ENCODE measurements at regions not wholly inside any gene's neighbourhood (a gene's known extent, or its start where the extent isn't known, plus 50 kb on each side); places are given as distances from the start of the nearest gene placed in this dataset.
"Not testable (repeated sequence)": the region's sequence is repeated elsewhere in the genome, so short reads cannot be mapped to it uniquely, and the experiment has no call there.

DNA sequence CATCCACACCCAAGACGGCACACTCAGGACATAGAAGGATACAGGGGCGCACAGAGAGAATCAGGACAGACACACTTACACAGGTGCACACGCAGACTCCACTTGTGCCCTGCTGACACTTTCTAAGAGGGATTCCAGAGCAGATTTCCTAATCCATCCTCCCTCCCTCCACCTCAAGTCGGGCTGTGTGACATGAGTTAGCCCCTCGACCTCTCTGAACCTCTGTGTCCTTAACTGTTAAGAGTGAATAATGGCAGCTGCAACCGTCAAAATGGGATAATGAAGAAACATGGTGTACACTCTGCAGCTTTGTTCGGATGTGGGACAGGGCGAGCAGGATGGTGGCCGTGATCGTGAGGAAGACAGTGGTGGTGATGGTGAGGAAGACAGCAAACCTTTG lies 100.1 kb downstream of the CPN2 start:
- no peak for DNase-seq

DNA sequence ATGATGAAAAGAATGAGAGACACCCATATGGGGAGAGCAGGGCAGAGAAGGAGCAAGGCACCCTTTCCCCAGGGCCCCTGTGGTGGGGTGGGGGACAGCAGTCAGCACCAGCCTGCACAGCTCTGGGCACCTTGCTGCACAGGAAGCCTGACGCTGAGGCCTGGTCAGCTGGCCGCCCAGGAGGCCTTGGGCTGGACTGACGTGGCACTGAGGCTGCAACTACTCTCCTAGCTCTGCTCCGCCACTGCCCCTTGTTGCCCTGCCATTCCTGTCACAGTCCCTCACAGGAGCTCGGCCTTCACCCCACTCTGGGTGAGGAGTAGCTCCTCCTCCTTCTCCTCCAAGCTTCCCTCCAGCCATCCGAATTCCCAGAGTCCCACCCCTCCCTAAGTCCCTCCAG lies 99.7 kb downstream of the CPN2 start:
- DNase-seq: no peak

DNA sequence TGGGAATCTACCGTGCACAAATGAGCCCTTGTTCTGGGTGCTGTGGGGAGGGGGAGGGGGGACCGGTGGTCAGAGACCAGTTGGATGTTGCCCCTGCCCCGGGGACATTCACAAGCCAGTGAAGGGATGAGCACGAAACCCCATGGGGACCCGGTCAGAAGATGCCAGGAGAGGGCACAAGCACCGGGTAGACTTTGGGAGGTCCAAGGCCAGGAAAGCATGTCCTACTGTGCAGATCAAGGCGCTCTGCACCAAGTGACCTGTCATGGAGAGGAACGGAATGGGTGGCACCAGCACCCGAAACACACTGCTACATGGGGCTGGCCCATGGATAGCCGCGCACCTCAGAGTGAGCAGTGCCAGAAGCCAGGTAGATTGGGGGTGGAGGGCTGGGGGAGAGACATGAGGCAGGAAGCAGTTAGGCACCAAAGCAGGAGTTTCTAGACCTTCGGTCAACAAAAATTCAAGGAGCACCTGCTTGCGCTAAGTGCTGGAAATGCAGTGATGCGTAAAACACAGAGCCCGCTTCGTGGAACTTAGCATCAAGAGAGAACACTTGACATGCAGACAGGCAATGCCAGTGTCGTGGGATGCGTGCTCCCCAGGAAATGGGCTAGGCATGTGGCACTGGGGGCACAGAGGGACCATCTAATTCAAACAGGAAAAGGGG lies 99.1 kb downstream of the CPN2 start:
- no peak for DNase-seq

DNA sequence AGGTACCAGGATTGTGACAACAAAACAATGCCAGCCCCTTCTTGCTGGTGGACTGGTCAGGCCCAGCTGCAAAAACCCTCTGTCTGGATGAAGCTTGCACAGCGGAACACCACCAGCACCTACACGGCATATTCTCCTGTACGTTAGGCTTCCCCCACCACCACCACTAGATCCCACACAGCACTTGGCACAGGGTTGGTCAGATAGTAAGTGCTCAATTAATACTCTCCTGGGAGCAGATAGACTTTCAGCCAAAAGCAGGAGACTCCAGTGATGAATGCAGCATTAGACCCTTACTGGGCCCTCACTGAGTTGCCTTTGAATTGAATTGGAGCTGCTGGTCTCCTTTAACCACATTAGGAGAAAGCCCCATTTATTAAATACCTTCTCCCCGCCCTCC lies 97.9 kb downstream of the CPN2 start:
- DNase-seq: no peak

DNA sequence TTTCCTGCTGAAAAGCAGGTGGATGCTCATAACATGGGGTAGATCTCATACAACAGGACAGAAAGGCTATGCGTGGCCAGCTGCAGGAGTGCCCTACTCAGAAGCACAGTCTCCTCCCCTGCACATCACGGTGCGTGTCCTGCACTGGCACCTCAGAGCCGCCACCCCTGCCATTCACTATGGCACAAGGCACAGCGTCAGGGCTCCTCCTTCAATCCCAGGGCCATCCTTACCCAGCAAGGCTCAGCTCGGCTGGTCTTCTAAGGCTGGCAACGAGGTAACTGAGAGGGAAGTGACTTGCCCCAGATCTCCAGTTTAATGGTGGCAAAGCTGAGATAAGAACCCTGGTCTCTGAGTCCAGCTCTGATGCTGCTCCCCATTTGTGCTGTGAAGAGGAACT lies 97.1 kb downstream of the CPN2 start:
- no peak for DNase-seq

DNA sequence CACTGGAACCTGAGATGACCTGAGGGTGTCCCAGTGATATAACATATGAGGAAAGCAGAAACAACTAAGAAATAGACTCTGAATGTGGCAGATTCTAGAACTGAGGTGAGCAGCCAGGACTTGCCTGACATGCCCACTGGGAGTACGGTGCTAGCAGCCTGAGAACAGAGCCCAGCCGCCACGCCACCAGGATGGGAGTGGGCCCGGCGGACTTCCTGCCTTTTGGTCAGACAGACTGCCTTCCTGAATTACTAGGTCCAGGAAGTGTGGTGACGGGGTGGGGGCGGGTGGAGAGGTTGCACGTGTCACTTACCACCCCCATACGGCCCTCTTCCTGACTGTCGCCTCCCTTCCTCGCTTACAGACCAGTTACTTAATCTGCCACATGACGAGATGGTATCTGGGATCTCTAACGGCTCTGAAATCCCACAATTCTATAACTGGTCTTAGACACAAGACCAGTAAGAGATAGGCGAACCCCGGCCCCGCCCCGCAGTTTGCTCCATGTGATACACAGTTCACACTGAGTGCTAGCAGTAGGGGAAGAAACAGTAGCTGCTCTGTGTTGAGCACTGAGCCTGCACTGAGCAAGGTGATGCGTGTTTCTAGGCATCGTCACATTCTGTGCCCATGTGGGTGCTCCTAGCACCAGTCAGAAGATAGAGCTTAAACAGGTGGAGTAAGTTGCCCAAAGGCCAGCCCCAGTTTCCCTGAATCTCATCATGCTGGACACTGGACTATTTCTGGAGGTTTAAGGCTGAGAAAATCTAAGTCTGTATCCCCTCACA lies 95.7 kb downstream of the CPN2 start:
- DNase-seq: no peak

DNA sequence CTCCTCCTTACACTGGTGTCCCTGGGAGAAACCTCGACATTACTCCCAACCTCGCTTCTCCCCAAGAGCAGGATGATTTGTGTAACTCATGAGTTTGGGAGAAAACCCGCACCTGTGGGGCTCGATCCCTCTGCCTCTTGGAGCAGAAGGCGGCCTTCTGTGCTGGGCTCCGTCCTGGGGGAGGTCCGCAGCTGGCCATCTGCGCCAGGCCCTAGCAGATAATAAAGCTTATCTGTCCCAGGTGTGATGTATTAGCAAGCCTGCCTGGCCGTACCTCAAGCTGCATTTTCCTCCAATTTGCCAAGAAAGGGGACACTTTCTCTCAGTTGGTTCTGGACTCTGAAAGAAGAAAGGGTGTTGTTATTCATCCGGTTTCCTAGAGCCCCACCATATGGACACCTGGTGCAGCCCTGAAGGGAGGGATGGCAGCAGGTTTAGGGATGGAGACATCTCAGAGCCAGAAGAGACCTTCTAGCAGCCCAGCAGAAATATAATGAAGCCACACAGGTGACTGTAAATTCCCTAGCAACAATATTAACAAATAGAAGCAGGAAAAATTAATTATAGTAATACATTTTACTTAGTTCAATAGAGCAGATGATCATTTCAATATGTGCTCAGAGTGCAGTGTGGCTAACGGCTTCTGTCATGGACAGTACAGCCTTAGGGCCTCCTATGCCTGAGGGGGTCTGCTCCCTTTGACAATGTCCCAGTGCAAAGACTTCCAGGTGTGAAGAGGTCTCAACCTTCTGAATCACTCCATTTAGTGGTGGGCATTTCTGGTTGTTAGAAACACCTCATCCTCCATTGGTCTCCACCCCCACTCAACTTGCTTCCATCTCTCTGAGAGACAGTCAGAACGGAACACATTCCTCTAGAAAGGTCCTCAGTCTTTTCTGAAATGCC lies 94.8 kb downstream of the CPN2 start:
- DNase-seq: no peak

DNA sequence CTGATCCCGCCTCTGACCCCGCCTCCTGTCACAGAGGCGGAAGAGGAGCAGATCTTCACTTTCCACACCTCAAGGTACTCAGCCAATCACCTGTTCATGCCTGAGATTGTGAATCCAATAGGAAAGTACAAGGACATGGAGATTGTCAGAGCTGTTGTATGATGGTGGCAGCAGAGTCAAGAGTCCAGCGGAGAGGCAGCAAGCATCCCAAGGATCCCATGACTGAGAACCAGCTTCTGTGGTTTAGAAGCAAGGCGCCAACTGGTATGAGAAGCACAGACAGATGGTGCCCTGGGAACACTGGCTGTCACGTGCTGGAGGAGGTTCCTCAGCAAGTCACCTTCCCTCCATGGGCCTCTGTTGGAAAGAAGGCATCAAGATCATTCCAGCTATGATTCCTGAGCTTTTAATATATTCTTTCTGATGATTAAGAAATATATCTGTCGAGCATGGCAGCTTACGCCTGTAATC lies 93.9 kb downstream of the CPN2 start:
- DNase-seq: no peak

DNA sequence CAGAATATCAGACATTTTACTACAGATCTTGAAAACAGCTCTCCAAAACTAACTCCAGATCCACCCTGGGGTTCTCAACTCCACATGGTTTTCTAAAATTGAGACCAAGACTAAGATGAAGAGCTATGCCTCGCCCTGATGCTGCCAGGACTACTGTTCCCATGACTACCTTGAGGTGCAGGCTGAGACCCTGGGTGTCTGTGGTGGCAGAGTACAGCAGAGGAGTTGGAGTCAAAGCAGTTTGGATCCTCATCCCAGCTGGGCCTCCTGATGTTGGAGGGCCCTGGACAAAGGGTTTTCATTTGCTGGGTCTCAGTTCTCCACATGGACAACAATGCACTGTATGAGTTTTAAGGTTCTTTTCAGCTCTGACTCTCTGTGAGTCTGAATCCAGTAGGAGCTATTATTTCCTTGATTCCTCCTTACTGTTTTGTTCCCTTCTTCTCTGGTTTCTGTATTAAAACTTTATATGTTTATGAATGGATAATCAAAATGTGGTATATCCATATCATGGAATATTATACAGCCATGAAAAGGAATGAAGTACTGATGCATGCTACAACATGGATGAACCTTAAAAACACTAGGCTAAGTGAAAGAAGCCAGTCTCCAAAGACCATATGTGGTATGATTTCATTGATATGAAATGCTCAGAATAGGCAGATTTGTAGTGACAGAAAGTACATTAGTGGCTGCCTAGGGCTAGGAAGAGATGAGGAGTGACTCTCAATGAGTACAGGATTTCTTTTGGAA lies 93.0 kb downstream of the CPN2 start:
- no peak for DNase-seq

DNA sequence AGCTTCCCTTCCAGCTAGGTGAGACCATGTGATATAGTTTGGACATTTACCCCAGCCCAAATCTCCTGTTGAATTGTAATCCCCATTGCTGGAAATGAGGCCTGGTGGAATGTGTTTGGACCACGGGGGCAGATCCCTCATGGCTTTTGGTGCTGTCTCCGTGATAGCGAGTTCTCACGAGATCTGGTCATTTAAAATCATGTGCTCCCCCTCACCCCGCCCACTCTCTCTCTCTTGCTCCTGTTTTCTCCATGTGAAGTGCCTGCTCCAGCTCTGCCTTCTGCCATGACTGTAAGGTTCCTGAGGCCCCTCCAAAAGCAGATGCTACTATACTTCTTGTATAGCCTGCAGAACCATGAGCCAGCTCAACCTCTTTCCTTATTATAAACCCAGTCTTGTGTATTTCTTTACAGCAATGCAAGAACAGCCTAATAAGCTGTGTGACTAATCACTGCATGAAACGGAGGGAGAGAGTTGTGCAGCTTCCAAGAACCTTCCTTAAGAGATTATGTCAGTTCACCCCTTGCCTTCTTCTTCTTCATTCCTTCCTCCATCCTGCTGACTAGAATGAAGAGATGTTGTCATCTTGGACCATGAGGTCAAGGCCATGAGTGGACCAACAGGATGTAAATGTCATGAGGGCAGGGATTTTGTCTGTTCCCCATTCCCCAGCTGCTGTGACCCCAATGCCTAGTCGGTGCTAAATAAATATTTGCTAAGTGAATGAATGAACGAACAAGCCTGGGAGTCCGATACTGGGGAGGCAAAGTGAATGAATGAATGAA lies 91.0 kb downstream of the CPN2 start:
- no peak for DNase-seq

DNA sequence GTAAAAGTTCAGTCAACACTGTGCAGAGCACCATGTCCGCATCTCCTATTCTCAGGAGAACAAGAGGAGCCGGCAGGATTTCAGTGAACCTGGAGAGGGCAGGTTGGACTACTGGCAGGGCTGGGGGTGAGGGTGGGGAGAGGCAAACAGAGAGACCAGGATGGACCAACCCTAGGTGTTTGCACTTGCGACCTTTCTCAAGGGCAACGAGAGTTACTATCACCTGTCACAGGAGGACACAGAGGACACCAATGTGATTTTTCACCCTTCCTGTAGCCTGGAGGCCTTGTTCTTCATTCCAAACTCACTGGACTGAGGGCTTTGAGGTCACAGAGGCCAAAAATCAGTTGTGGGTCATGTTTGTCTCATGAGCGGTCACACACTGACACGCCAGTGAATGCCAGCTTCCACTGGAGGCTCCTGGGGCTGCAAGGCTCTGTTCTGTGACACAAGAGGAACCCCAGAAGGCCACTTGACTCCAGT lies 89.5 kb downstream of the CPN2 start:
- no peak for DNase-seq

DNA sequence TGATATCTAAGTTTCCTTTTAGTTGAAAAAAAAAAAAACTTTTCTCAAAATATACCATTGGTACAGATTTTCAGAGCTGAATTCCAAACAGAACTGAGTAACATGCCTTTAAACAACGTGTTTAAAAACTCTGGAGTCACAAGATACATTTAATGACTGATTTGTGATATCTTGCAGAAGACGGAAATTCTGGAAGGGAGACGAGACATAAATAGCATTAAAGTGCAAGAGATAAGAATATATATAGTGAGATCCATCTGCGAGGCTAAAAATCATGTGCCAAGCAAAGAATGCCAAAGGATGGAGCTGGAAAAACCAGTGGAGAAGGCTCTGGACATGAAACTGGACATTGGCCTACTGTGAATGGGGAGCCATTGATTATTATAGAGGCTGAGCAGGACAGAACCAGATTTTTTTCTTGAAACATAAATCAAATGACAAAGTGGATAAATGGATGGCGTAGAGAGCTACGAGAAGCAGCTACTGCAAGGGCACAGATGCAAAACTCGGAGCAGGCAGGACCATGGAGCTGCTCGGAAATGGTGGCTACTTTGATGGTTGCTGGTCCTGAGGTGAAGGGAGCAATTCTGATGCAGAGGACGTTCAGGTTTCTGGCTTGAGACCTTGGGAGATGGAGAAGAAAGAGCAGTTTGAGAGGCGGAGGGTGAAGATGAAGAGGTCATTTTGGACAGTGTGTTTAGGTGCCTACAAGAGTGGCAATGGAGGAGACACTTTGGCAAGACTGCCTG lies 88.8 kb downstream of the CPN2 start:
- no peak for DNase-seq

DNA sequence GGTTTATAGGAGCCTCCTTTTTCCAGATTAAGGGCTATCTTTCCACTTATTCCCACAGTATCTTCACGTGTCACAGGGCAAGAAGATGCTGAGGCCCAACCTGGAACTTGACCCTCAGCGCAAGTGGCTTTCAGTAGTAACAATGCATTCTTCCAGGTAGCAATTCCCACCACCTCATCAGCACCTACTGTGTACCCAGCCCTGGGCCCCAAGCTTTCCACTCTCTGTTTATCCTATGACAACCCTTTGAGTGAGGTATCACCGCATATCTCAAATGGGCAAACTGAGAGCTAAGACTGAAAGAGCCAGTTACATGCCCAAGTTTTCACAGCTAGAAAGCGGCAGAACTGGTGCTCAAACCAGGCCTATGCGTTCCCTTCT lies 88.2 kb downstream of the CPN2 start:
- no peak for DNase-seq

DNA sequence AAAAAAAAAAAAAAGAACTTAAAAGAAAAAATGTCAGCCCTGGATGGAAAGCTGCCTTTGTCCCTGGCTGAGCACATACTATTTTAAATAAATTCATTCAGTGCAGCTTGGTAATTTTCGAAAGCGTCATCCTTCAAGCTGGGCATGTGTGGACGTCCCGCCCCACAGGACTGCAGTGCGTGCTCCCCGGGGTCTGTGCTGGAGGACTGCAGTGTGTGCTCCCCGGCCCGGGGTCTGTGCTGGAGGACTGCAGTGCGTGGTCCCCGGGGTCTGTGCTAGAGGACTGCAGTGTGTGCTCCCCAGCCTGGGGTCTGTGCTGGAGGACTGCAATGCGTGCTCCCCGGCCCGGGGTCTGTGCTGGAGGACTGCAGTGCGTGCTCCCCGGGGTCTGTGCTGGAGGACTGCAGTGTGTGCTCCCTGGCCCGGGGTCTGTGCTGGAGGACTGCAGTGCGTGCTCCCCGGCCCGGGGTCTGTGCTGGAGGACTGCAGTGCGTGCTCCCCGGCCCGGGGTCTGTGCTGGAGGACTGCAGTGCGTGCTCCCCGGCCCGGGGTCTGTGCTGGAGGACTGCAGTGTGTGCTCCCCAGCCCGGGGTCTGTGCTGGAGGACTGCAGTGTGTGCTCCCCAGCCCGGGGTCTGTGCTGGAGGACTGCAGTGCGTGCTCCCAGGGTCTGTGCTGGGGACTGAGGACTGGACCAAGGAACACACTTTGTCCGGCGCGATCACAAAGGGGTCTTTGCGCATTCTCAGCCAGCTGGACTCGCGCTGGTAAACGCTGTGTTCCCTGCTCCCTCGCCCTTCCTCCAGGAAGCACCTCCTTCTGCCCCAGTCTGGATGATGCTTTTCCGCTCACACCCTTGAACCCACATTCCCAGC lies 86.3 kb downstream of the CPN2 start:
- not testable (repeated sequence) for DNase-seq

DNA sequence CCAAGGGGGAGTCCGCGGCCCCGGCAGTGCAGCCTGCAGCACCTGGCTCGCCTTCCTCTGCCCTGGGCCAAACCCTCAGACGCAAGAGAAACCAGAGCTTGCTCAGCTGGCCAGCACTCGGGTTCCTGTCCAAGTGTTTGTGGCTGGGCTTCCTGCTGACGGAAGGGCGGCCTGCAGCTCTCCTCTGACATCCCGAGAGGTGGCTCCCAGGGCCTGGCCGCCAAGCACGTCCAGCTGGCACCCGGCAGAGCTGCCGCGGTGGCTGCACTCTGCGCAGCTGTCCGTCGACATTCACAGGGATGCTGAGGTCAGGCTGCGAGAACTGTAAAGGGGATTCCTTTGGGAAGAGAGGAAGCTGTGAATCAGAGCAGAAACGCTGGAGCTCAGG lies 85.6 kb downstream of the CPN2 start:
- DNase-seq: no peak

DNA sequence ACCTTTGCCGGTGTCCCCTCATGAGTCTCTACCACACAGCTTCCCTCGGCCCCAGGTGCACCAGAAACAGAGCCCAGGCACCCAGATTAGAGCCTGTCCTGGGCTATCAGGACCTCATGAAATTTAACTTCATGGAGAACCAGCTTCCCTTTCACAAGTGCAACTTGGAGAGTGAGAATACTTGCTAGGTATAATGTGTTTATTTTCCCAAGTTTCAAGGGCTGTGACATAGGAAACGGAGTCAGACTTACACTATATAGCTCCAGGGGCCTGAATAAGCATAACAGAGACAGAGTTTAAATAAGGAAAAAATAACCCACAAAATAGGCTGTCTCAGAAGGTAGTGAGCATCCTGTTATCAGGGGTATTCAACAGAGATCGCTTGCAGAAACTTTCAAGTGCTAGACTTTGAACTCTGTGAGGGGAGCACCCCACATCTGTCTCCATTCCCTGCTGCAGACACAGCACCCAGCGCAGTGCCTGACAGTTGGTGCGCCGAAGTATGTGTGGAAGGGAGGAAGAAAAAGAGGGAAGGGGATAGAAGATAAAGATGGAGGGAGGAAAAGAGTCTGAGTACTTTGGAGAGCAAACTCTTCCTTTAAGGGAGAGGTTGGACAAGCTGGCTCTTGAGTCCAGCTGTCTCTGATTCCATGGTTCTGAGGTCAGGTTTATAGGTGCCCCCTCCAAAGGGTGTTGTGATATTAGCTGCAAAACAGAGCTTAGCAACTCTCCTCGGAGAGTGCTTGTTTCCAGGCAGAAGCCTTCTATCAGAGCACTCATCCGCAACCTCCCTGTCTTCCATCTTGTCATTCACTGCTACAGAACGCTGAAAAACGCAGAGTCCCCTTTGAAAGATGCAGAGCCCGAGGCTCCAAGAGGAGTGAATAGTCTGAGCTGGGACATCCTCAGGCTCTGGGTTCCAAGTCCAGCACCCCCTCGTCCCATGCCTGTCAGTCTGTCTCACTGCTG lies 84.8 kb downstream of the CPN2 start:
- no peak for DNase-seq

DNA sequence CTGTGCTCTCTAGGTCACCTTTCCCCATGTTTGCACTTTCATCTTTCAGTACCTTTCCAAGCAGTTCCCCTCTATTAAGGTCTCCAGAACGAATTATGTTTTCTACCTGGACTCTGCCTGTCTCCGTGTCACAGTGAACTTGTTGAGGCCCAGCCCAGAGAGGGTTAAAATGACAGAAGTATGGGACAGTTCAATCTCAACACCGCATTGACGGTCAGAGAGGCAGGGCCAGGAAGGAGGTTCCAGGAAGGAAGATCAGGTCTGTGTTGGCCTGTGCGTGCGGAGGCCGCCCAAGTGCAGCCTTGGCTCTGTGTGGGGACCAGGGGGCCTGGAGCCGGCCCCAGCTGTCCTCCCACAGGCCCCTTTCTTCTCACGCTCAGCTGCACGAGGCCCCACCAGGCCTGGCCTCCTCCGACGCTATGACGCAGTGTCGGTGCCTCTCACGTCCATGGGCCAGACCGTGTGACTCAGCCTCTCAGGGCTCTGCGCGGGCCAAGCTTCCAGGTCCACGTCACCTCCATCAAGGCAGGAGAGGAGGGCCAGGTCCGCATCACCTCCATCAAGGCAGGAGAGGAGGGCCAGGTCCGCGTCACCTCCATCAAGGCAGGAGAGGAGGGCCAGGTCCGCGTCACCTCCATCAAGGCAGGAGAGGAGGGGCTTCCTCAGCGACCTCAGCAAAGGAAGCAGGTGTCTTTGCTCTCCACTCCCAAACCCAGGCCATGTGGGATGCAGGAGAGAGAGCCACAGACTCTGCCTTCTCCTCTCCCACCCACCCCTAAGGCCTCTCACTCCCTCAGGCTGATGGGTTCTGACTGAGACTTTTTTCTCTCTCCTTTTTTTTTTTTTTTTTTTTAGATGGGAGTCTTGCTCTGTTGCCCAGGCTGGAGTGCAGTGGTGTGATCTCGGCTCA lies 83.1 kb downstream of the CPN2 start:
- no peak for DNase-seq
